ENCODE measurements at regions not wholly inside any gene's neighbourhood (a gene's known extent, or its start where the extent isn't known, plus 50 kb on each side); places are given as distances from the start of the nearest gene placed in this dataset.

DNA sequence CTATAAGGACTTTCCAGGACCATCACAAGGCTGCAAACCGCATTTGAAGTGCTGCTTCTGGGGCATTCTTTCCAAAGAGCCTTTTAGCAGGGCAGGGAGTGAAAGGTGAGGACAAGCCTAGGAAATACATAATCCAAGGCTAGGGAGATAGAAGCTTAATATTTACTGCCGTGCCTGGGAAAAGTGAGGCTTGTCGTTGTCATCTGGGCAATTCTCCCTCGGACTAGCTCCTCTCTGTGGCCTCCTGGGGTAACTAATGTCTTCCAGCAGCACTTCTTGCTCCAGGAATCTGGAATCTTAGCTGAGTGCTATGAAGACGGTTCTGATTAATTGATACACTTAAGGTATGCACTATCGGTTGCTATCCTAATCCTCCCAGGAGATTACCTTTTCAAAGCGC lies 69.3 kb upstream of the ATL2 start:
- TF ChIP-seq CTCF (conservative IDR thresholded peaks at IDR 0.05) = no peak
- TF ChIP-seq EZH2 (IDR thresholded peaks at IDR 0.05; ENCODE audit: low read depth) = no peak

All from PC-9 (cell line).